ENCODE measurements at regions not wholly inside any gene's neighbourhood (a gene's known extent, or its start where the extent isn't known, plus 50 kb on each side); places are given as distances from the start of the nearest gene placed in this dataset.

DNA sequence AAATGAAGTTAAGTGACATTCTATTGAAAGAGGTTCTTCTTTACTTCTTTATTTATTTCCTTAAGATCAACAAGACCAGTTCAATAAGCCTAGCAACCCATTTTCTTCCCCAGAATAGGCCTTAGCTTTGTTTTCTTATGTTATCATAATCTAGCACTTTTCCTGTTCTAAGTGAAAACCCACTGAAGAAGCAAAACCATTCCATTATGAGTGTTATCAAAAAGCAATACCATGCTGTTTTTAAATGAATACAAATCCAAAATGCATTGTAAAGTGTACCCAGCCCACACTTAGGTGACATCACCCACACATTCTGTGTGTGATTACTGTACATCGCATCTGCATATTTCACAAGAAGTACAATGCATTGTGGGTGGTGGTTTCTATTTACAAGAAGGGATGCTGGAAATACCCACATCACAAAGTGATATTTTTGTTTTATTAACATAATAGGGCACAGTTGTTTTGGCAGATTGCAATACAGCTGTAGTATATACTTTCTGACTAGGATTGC, 679.5 kb downstream of the KCNJ3 start:
- no peak for DNase-seq

GRCh38 chr2:155377266-155377680, 678.8 kb downstream of the KCNJ3 start:
- DNase-seq, result no peak

- no peak for DNase-seq
Observed at GRCh38 chr2:155372969-155373368, 674.5 kb downstream of the KCNJ3 start.

GRCh38 chr2:155368934-155369333, 670.4 kb downstream of the KCNJ3 start:
- DNase-seq, result no peak

GRCh38 chr2:155364766-155365165, 666.3 kb downstream of the KCNJ3 start:
- no peak for DNase-seq

- no peak for DNase-seq
Observed at GRCh38 chr2:155363349-155363888, 664.9 kb downstream of the KCNJ3 start.

DNA sequence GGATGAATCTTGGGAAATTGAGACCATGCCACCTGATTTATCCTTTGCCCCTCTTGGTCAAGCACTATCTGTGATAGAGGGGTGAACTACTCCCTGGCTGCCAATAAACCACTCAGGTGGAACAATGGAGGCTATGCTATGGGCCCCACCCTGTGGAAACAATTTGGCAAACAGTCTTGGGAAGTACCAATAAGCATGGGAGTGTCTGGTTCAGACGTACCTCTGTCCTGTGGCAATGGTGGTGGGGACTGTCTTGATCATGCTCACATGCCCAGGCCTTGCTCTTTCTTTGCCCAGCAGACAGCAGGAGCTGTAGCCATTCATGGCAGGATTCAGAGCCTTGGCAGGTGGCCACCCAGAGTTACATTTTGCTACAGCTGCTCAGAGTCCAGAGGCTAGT, 658.7 kb downstream of the KCNJ3 start:
- no peak for DNase-seq

- no peak for DNase-seq
Observed at GRCh38 chr2:155356250-155356649, 657.8 kb downstream of the KCNJ3 start.

DNA sequence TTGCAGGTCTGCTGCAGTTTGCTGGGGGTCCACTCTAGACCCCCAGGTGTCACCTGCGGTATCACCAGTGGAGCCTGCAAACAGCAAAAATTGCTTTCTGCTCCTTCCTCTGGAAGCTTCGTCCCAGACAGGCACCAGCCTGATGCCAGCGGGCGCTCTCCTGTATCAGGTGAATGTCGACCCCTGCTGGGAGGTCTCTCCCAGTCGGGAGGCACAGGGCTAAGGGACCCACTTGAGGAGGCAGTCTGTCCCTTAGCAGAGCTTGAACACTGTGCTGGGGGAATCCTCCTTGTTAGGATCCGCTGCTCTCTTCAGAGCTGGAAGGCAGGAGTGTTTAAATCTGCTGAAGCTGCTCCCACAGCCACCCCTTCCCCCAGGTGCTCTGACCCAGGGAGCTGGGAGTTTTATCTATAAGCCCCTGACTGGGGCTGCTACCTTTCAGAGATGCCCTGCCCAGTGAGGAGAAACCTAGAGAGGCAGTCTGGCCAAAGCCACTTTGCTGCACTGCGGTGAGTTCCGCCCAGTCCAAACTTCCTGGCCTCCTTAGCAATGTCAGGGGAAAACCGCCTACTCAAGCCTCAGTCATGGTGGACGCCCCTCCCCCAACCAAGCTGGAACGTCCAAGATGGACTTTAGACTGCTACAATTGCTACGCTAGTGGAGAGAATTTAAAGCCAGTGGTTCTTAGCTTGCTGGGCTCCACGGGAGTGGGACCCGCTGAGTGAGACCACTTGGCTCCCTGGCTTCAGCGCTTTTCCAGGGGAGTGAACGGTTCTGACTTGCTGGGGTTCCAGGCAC, 652.5 kb downstream of the KCNJ3 start:
- no peak for DNase-seq

GRCh38 chr2:155332016-155332415, 633.5 kb downstream of the KCNJ3 start:
- no peak for DNase-seq

DNA sequence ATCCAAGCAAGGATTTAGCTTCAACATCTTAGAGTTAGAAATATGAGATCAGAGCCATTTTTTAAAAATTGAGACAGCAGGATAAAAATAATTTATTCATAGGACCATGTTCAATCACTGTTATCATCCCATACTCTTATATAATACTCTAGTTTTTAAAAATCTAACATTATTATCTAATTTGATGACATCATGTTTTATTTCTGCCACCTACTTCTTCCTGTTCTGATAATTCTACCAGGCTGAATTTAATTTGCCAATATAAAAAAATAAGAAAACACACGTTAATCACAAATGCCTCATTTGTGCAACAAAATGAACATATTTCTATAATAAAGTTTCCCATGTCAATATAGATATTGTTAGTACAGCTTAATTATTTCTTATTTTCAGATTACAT, 621.7 kb downstream of the KCNJ3 start:
- no peak for DNase-seq

DNA sequence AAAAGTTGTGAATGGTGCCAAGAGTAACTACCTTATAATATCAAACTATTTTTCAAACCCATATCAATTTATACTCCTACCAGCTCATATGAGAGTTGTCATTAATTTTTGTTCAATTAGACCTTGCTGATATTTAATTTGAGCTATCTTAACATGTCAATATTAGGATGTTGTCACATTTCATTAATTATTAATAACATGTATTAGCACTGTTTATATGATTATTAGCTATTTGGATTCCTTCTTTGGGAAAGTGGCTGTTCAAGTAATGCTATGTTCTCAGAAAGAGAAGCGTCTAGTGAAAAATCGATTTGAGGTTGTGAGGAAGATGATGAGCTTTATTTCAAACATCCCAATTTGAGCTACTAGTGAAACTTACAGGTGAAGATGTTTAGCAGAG, 620.2 kb downstream of the KCNJ3 start:
- no peak for DNase-seq

- DNase-seq, result no peak
Observed at GRCh38 chr2:155315768-155316167, 617.3 kb downstream of the KCNJ3 start.

GRCh38 chr2:155310589-155310988, 612.1 kb downstream of the KCNJ3 start:
- DNase-seq, result no peak

- no peak for DNase-seq
Observed at GRCh38 chr2:155309483-155309882, 611.0 kb downstream of the KCNJ3 start.

- DNase-seq, result no peak
Observed at GRCh38 chr2:155308367-155309009, 610.0 kb downstream of the KCNJ3 start.

DNA sequence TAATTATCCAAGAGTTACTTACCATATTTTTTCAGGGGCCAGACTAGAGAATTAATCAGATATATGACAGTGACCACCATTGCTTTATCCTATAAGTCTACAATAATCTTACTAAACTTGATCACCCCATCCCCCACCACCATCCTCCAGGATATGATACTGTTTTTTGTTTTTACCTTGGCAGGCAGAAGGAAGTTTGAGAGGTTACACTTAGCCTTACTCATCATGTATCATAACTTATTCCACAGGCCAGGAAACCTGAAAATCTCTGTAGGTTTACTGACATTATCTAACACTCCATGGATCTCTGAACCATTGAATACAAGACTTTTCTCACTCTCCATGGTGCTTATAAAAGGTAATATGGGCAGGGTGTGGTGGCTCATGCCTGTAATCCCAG, 602.7 kb downstream of the KCNJ3 start:
- no peak for DNase-seq

DNA sequence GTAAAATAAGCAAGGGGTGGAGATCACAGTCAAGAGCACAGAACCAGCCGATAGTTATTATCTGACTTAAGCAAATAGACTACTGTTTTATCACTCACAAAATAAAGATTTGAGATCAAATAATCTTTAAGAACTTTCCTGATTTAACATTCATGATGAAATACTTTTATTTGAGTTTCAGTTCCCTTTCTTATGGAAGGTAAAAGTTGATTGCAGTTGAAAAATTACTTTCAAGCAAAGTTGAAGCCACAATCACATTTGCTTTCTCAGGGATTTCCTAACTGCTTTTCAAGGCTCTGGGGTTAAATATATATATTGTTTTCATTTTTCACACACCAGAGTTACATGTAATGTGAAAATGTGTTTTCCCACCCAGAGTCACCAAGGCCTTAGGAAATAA, 599.5 kb downstream of the KCNJ3 start:
- no peak for DNase-seq

DNA sequence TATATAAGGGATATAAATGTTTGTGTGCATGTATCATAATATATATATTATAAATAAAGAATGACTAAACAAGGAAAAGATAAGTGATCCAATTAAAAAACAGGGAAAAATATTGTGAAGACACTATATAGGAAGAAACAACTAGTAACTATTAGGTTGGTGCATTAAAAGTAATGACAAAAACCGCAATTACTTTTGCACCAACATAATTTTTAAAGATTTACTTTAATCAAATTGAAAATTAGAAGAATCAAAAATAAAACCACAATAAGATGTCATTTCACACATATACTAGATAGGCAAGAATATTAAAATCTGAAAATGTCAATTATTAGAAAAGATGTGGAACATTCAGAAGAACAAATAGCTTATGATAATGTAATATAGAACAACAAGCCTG, 595.9 kb downstream of the KCNJ3 start:
- no peak for DNase-seq

DNA sequence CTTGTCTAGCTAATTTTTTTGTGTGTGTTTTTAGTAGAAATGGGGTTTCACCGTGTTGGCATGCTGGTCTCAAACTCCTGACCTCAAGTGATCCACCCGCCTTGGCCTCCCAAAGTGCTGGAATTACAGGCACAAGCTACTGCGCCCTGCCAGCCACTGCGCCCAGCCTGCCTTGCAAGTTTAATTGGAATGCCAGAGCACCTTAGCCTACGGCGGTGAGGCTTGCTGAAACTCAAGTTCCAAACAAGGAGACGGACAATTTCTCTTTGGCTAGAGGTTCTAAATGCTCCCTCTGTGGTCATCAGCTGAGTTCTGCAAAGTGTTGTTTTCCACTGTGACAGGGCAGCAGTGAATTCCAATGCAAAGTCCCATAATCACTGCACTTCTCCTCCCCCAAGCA, 583.4 kb downstream of the KCNJ3 start:
- DNase-seq, result no peak

DNA sequence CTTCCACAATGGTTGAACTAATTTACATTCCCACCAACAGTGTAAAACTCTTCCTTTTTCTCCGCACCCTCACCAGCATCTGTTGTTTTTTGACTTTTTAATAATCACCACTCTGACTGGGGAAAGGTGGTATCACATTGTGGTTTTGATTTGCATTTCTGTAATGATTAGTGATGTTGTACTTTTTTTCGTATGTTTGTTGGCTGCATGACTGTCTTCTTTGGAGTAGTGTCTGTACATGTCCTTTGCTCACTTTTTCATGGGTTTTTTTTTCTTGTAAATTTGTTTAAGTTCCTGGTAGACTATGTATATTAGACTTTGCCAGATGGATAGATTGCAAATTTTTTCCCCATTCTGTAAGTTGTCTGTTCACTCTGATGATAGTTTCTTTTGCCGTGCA, 574.8 kb downstream of the KCNJ3 start:
- no peak for DNase-seq

DNA sequence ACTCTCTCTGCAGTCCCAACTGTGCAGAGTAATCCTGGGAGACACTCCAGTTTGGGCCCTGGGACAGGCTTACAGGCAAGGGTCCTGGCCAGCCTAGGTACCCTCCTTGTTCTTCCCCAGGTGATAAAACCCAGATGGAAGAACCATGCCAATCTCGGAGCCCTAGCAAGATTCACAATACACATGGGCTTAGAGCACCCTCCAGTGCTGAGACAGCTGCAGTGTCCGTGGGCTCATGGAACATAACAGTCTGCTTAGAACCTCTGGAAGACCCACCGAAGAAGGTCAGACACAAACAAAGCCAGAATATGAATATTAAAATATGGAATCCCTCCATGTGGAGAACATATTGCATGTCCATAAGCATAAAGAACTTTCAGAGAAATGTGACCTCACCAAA, 568.1 kb downstream of the KCNJ3 start:
- no peak for DNase-seq

DNA sequence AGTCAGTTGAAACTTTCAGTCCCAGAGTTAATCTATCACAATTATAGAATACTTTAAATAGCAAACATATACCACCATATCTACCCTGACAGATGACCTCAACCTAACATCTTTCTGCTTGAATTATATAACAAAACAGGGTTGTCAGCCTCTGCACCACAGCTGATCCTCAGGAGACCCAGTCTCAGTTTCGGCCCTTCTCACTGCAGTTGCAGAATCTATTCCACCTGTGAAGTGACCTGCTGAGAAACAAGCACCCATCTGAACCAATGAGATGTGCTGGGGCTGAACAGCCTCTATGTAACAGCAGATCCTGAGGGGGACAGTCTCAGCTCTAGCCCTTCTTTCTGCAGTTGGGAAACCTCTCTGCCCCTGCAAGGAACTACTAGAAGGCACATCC, 567.6 kb downstream of the KCNJ3 start:
- DNase-seq, result no peak

DNA sequence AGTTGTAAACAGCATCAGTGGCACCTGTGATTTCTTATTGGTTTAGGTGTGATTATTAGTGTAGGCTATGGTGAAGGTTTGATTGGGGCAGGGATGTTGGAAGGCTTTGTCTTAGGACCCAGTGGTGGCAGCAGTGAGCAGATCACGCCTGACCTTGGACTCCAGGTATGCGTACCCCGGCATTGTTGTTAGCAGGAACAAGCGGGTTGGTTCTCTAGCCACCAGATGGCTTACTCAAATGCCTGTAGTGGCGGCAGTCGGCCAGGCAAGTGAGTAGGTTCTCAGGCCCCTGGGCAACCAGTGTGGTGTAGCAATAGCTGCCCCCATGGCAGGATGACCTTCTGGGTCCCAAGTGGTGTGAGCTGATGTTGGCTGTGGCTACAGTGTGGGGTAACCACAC, 558.3 kb downstream of the KCNJ3 start:
- DNase-seq, result no peak
